Mesenchymal stem cell (in vitro differentiated cells and primary cell): ENCODE measurements at regions not wholly inside any gene's neighbourhood (a gene's known extent, or its start where the extent isn't known, plus 50 kb on each side); places are given as distances from the start of the nearest gene placed in this dataset.

Source experiments
- DNase-seq: peaks from one replicate; pipeline ENCODE4 v3.0.0-alpha.2; 2013
- H2AFZ ChIP-seq: one replicate; pipeline ENCODE4 v1.6.1; 2013; ENCODE audit warnings: low read depth, mild to moderate bottlenecking, control low read depth, inconsistent platforms, low read length, moderate library complexity
- H2AK5ac ChIP-seq: 2 replicates; pipeline ENCODE4 v1.6.1; 2013; ENCODE audit warnings: low read length, moderate library complexity, mild to moderate bottlenecking, inconsistent platforms; ENCODE audit not compliant: severe bottlenecking
- H2BK120ac ChIP-seq: one replicate; pipeline ENCODE4 v1.6.1; 2013; ENCODE audit warnings: low read depth, mild to moderate bottlenecking, inconsistent platforms, low read length, moderate library complexity
- H2BK12ac ChIP-seq, 2 experiments: one replicate each; pipeline ENCODE4 v1.6.1; 2013; ENCODE audit warnings: inconsistent platforms in 2 of 2, low read length in 2 of 2, mild to moderate bottlenecking in 2 of 2, moderate library complexity in 2 of 2, control low read depth in 1 of 2
- H2BK15ac ChIP-seq: one replicate; pipeline ENCODE4 v1.6.1; 2013; ENCODE audit warnings: mild to moderate bottlenecking, low read depth, inconsistent platforms; ENCODE audit not compliant: poor library complexity, severe bottlenecking
- H2BK5ac ChIP-seq: 2 replicates; pipeline ENCODE4 v1.6.1; 2013; ENCODE audit warnings: low read depth, mild to moderate bottlenecking, low read length, control low read depth, inconsistent platforms; ENCODE audit not compliant: poor library complexity, severe bottlenecking
- H3K14ac ChIP-seq, 2 experiments: one replicate each; pipeline ENCODE4 v1.6.1; 2013; ENCODE audit warnings: inconsistent platforms in 2 of 2, low read length in 2 of 2, control low read depth in 1 of 2, mild to moderate bottlenecking in 1 of 2, moderate library complexity in 1 of 2
- H3K18ac ChIP-seq, 2 experiments: one replicate each; pipeline ENCODE4 v1.6.1; 2013; ENCODE audit warnings: inconsistent platforms in 2 of 2, low read length in 2 of 2, control low read depth in 1 of 2, low read depth in 1 of 2, mild to moderate bottlenecking in 1 of 2
- H3K23ac ChIP-seq, 2 experiments: one replicate each; pipeline ENCODE4 v1.6.1; 2013; ENCODE audit warnings: inconsistent platforms in 2 of 2, low read length in 2 of 2, mild to moderate bottlenecking in 2 of 2, moderate library complexity in 2 of 2, control low read depth in 1 of 2
- H3K27ac ChIP-seq: 2 replicates; pipeline ENCODE4 v1.5.1; 2013; ENCODE audit warnings: mild to moderate bottlenecking, moderate library complexity, low read length, control low read depth, inconsistent platforms; ENCODE audit not compliant: poor library complexity, severe bottlenecking
- H3K27me3 ChIP-seq, 2 experiments: 2 replicates each; pipeline versions ENCODE4 v1.6.1 to v1.7.0; 2013; ENCODE audit warnings: low read length in 2 of 2, mild to moderate bottlenecking in 2 of 2, moderate library complexity in 2 of 2, control low read depth in 1 of 2, inconsistent platforms in 1 of 2; ENCODE audit not compliant: control insufficient read depth in 1 of 2, insufficient read depth in 1 of 2
- H3K36me3 ChIP-seq, 2 experiments: 2 replicates each; pipeline versions ENCODE4 v1.6.1 to v1.7.0; 2013; ENCODE audit warnings: low read length in 2 of 2, control low read depth in 1 of 2, inconsistent platforms in 1 of 2, low read depth in 1 of 2, mild to moderate bottlenecking in 1 of 2; ENCODE audit not compliant: insufficient read depth in 2 of 2, control insufficient read depth in 1 of 2
- H3K4ac ChIP-seq, 2 experiments: one replicate each; pipeline ENCODE4 v1.6.1; 2013; ENCODE audit warnings: inconsistent platforms in 2 of 2, low read length in 2 of 2, mild to moderate bottlenecking in 2 of 2, moderate library complexity in 2 of 2, control low read depth in 1 of 2, low read depth in 1 of 2
- H3K4me1 ChIP-seq: 2 replicates; pipeline ENCODE4 v1.6.1; 2013; ENCODE audit warnings: low read depth, low read length, control low read depth; ENCODE audit not compliant: control insufficient read depth, insufficient read depth
- H3K4me2 ChIP-seq: 2 replicates; pipeline ENCODE4 v1.6.1; 2013; ENCODE audit warnings: low read length, mild to moderate bottlenecking, inconsistent platforms; ENCODE audit not compliant: poor library complexity, severe bottlenecking
- H3K4me3 ChIP-seq, 2 experiments: 2 replicates each; pipeline versions ENCODE4 v1.5.1 to v1.7.0; 2013; ENCODE audit warnings: low read length in 2 of 2, mild to moderate bottlenecking in 2 of 2, control low read depth in 1 of 2, low read depth in 1 of 2; ENCODE audit not compliant: insufficient read depth in 1 of 2
- H3K79me1 ChIP-seq: replicated peaks from 2 replicates; pipeline ENCODE4 v1.6.1; 2013; ENCODE audit warnings: mild to moderate bottlenecking, control low read depth, low read length, inconsistent platforms; ENCODE audit not compliant: poor library complexity, severe bottlenecking
- H3K9ac ChIP-seq: 2 replicates; pipeline ENCODE4 v1.7.0; 2013; ENCODE audit warnings: mild to moderate bottlenecking, low read length, moderate library complexity
- H3K9me3 ChIP-seq: 2 replicates; pipeline ENCODE4 v1.7.0; 2013; ENCODE audit warnings: mild to moderate bottlenecking, low read length; ENCODE audit not compliant: control insufficient read depth
- H4K8ac ChIP-seq: one replicate; pipeline ENCODE4 v1.6.1; 2013; ENCODE audit warnings: inconsistent platforms, mild to moderate bottlenecking, low read length, moderate library complexity
- H4K91ac ChIP-seq: one replicate; pipeline ENCODE4 v1.6.1; 2013; ENCODE audit warnings: mild to moderate bottlenecking, low read length, inconsistent platforms
- WGBS: methylation state at CpG from one replicate; pipeline ENCODE4 v1.1.7; 2013; ENCODE audit warnings: mixed read lengths; 5-methylcytosine and 5-hydroxymethylcytosine counted together

DNA sequence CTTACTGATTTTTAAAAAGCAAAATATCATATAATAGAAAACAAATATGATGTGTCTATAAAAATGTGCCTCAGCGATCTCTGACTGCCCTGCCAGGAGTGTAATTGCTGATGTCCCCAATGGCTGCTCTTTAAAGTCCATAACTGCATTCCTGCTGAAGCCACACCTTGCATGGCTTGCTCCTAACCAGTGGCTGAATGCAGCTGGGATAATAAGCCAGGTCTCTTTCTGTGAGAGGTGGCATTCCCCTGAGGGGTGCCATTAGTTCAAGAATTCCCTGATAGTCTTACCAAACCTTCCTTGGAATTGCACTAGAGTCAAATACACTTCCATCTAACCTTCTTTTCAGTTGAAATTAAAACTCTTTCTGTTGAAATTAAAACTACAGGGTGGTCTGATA, 125.8 kb upstream of the ZNF804A start:
- no peaks in the 10 kb centered on the region for H3K79me1 ChIP-seq
- H2BK120ac ChIP-seq: no peak overlapping the region
- no peak overlapping the region for H2BK15ac ChIP-seq
- H3K23ac ChIP-seq: no peak overlapping the region
- H3K4me2 ChIP-seq: no peak overlapping the region
- no peak overlapping the region for H3K4ac ChIP-seq
- H3K4me1 ChIP-seq: no peaks in the 10 kb centered on the region
- H3K27me3 ChIP-seq: no peaks in the 10 kb centered on the region
- no peak overlapping the region for H2BK12ac ChIP-seq
- no peak overlapping the region for H3K4me3 ChIP-seq
- H3K18ac ChIP-seq: peak overlapping the region in 1 of 2 experiments; percentile 40
- DNase-seq: no peak
- no peak overlapping the region for H4K91ac ChIP-seq
- H3K27ac ChIP-seq: no peak overlapping the region
- H3K9ac ChIP-seq: no peak overlapping the region
- no peak overlapping the region for H2BK5ac ChIP-seq
- H3K14ac ChIP-seq: no peak overlapping the region
- 91% methylated on average over 1 of the region's 1 CpG for WGBS
- H3K9me3 ChIP-seq: no peaks in the 10 kb centered on the region
- H4K8ac ChIP-seq: no peak overlapping the region
- no peak overlapping the region for H2AFZ ChIP-seq
- no peak overlapping the region for H2AK5ac ChIP-seq
- H3K36me3 ChIP-seq: no peaks in the 10 kb centered on the region

- H3K9me3 ChIP-seq: no peaks in the 10 kb centered on the region
- H2AK5ac ChIP-seq: no peak overlapping the region
- no peaks in the 10 kb centered on the region for H3K79me1 ChIP-seq
- H3K14ac ChIP-seq: no peak overlapping the region
- H2AFZ ChIP-seq: no peak overlapping the region
- no peak overlapping the region for H2BK5ac ChIP-seq
- no peak for DNase-seq
- H3K27ac ChIP-seq: no peak overlapping the region
- WGBS: 59% methylated on average over 1 of the region's 1 CpG
- H3K4me2 ChIP-seq: no peak overlapping the region
- H3K9ac ChIP-seq: no peak overlapping the region
- H3K4me3 ChIP-seq: no peak overlapping the region
- no peak overlapping the region for H4K91ac ChIP-seq
- H3K23ac ChIP-seq: no peak overlapping the region
- no peak overlapping the region for H2BK12ac ChIP-seq
- H2BK120ac ChIP-seq: no peak overlapping the region
- no peak overlapping the region for H3K4ac ChIP-seq
- no peak overlapping the region for H2BK15ac ChIP-seq
- H4K8ac ChIP-seq: no peak overlapping the region
- no peak overlapping the region for H3K18ac ChIP-seq
- no peaks in the 10 kb centered on the region for H3K36me3 ChIP-seq
- H3K4me1 ChIP-seq: no peaks in the 10 kb centered on the region
- H3K27me3 ChIP-seq: no peaks in the 10 kb centered on the region
Measured at GRCh38 chr2:184481865-184482264, 116.5 kb upstream of the ZNF804A start.

DNA sequence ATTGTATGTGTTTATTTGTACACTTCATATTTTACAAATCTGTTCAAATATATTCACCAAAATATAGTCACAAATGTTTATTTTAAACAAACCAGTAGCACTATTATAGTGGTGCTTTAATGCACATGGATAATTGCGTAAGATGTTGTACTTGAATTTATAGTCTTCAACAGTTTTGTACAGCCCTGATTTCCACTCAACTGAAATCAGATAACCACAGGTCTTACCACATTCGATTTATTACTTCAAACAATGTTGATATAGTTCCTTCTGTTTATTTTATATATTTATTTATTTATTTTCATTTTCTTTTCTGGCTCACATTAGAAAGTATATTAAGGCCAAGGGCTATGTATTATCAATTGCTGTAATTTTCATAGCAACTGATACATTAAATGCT, 99.4 kb upstream of the ZNF804A start:
- Histone ChIP-seq H3K4ac (no peak overlapping the region), H3K9me3 (no peaks in the 10 kb centered on the region), H3K4me1 (no peaks in the 10 kb centered on the region), H2AFZ (no peak overlapping the region), H3K79me1 (no peaks in the 10 kb centered on the region), H2BK15ac (no peak overlapping the region), H4K91ac (no peak overlapping the region), H2BK5ac (no peak overlapping the region), H3K36me3 (no peaks in the 10 kb centered on the region), H3K14ac (no peak overlapping the region), H3K27ac (no peak overlapping the region), H2BK120ac (no peak overlapping the region), H3K4me3 (no peak overlapping the region), H3K23ac (no peak overlapping the region), H3K9ac (no peak overlapping the region), H3K27me3 (no peaks in the 10 kb centered on the region), H3K18ac (no peak overlapping the region), H3K4me2 (no peak overlapping the region), H2BK12ac (no peak overlapping the region), H2AK5ac (no peak overlapping the region), H4K8ac (no peak overlapping the region)
- DNase-seq: peak; percentile 5
- WGBS: 100% methylated on average over 1 of the region's 2 CpGs

- no peak overlapping the region for H3K14ac ChIP-seq
- no peak for DNase-seq
- no peaks in the 10 kb centered on the region for H3K79me1 ChIP-seq
- no peaks in the 10 kb centered on the region for H3K4me1 ChIP-seq
- no peak overlapping the region for H3K18ac ChIP-seq
- no peak overlapping the region for H3K4me3 ChIP-seq
- H3K9ac ChIP-seq: no peak overlapping the region
- no peak overlapping the region for H3K4me2 ChIP-seq
- H2AK5ac ChIP-seq: no peak overlapping the region
- H2BK120ac ChIP-seq: no peak overlapping the region
- H3K4ac ChIP-seq: no peak overlapping the region
- H3K36me3 ChIP-seq: no peaks in the 10 kb centered on the region
- H3K23ac ChIP-seq: no peak overlapping the region
- peaks cover under 1% of the 10 kb centered on the region for H3K9me3 ChIP-seq
- H3K27me3 ChIP-seq: no peaks in the 10 kb centered on the region
- no peak overlapping the region for H2AFZ ChIP-seq
- H2BK12ac ChIP-seq: no peak overlapping the region
- no peak overlapping the region for H2BK5ac ChIP-seq
- no peak overlapping the region for H3K27ac ChIP-seq
- H2BK15ac ChIP-seq: no peak overlapping the region
- no peak overlapping the region for H4K91ac ChIP-seq
- H4K8ac ChIP-seq: no peak overlapping the region
Measured at GRCh38 chr2:184504252-184504651, 94.1 kb upstream of the ZNF804A start.
